HG02981 (cell line): ENCODE measurements at regions not wholly inside any gene's neighbourhood (a gene's known extent, or its start where the extent isn't known, plus 50 kb on each side); places are given as distances from the start of the nearest gene placed in this dataset.
"Not testable (repeated sequence)": the region's sequence is repeated elsewhere in the genome, so short reads cannot be mapped to it uniquely, and the experiment has no call there.

Experiments used
- ATAC-seq: cut with Tn5 transposase; IDR thresholded peaks from one replicate; pipeline ENCODE4 v1.9.1; 2021; ENCODE audit warnings: mild to moderate bottlenecking, moderate library complexity; ENCODE audit not compliant: unreplicated experiment

GRCh38 chr3:181549266-181549665 lies 162.5 kb upstream of the SOX2 start:
- ATAC-seq: no peak

GRCh38 chr3:181541414-181541813 lies 170.3 kb upstream of the SOX2 start:
- ATAC-seq: no peak

GRCh38 chr3:181534781-181535221 lies 176.9 kb upstream of the SOX2 start:
- ATAC-seq: no peak

- ATAC-seq: no peak
These were observed 177.9 kb upstream of the SOX2 start for GRCh38 chr3:181533811-181534210.

GRCh38 chr3:181530584-181530983 lies 181.1 kb upstream of the SOX2 start:
- no peak for ATAC-seq

GRCh38 chr3:181521831-181522230 lies 189.9 kb upstream of the SOX2 start:
- ATAC-seq: no peak

GRCh38 chr3:181518222-181518621 lies 193.5 kb upstream of the SOX2 start:
- ATAC-seq: no peak

- no peak for ATAC-seq
These were observed 198.9 kb upstream of the SOX2 start for GRCh38 chr3:181512787-181513186.

- no peak for ATAC-seq
These were observed 201.2 kb upstream of the SOX2 start for GRCh38 chr3:181510500-181510899.

GRCh38 chr3:181497358-181497757 lies 214.4 kb upstream of the SOX2 start:
- no peak for ATAC-seq

- ATAC-seq: no peak
These were observed 218.3 kb upstream of the SOX2 start for GRCh38 chr3:181493423-181493822.

GRCh38 chr3:181488536-181488935 lies 223.2 kb upstream of the SOX2 start:
- no peak for ATAC-seq

- no peak for ATAC-seq
These were observed 224.3 kb upstream of the SOX2 start for GRCh38 chr3:181487236-181487978.

- no peak for ATAC-seq
These were observed 225.4 kb upstream of the SOX2 start for GRCh38 chr3:181486141-181486885.

GRCh38 chr3:181484026-181484425 lies 227.7 kb upstream of the SOX2 start:
- no peak for ATAC-seq

GRCh38 chr3:181475146-181475545 lies 236.6 kb upstream of the SOX2 start:
- not testable (repeated sequence) for ATAC-seq

GRCh38 chr3:181470349-181470748 lies 241.4 kb upstream of the SOX2 start:
- ATAC-seq: no peak

- ATAC-seq: no peak
These were observed 247.6 kb upstream of the SOX2 start for GRCh38 chr3:181464033-181464694.

- no peak for ATAC-seq
These were observed 250.3 kb upstream of the SOX2 start for GRCh38 chr3:181461381-181461780.

GRCh38 chr3:181459516-181459915 lies 252.2 kb upstream of the SOX2 start:
- no peak for ATAC-seq

- ATAC-seq: no peak
These were observed 252.9 kb upstream of the SOX2 start for GRCh38 chr3:181458857-181459256.

GRCh38 chr3:181457756-181458155 lies 254.0 kb upstream of the SOX2 start:
- ATAC-seq: no peak
